ENCODE measurements at regions not wholly inside any gene's neighbourhood (a gene's known extent, or its start where the extent isn't known, plus 50 kb on each side); places are given as distances from the start of the nearest gene placed in this dataset.

DNA sequence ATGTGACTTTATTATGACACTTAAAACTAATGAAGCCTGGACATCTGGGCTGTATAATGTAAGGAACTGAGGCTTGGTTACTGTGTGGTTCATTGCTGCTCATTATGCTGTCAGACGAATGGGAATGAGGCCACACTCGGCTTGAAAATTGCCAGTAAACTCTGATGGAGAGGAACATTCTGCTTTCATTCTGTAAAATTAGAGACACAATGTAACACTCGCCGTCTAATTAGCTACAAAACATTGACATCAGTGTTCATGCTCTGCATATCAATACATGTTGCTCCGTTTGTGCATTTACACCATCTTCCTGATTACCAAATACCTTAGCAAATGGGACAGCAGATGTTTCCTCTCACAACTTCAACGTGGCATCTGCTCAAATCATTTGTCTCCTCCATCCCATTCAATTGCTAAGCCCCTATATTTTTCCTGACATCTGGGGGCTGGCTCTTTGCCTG lies 133.0 kb downstream of the SLC28A3 start:
- Histone ChIP-seq H3K4me2 (ENCODE audit: insufficient read depth, low read length) (no peak overlapping the region), H3K27ac (ENCODE audit: insufficient read depth, low read depth, low read length) (no peak overlapping the region), H3K9ac (replicated peaks; ENCODE audit: extremely low read depth, insufficient read depth, low read length) (no peak overlapping the region), H3K4me3 (replicated peaks in 1 of 3; ENCODE audit: insufficient read depth in 1 of 3, low read depth in 1 of 3, low read length in 3 of 3) (no peak overlapping the region), H2AFZ (ENCODE audit: low read depth, low read length) (no peak overlapping the region), H3K4me1 (ENCODE audit: control insufficient read depth, extremely low read depth, insufficient read depth, low read length) (no peaks in the 10 kb centered on the region), H3K36me3 (ENCODE audit: control insufficient read depth in 2 of 2, extremely low read depth in 1 of 2, insufficient read depth in 2 of 2, low read length in 2 of 2) (no peaks in the 10 kb centered on the region), H4K20me1 (replicated peaks; ENCODE audit: control insufficient read depth, extremely low read depth, insufficient read depth, low read length) (no peaks in the 10 kb centered on the region), H3K27me3 (ENCODE audit: control insufficient read depth in 2 of 2, insufficient read depth in 2 of 2, low read length in 2 of 2) (peaks cover 0 to 2% of the 10 kb centered on the region in 2 experiments), H3K79me2 (ENCODE audit: control insufficient read depth, insufficient read depth, low read length) (no peaks in the 10 kb centered on the region), H3K9me1 (replicated peaks; ENCODE audit: control insufficient read depth, extremely low read depth, insufficient read depth, low read length) (no peaks in the 10 kb centered on the region), H3K9me3 (replicated peaks; ENCODE audit: control insufficient read depth, insufficient read depth, low read length) (no peaks in the 10 kb centered on the region)
- DNase-seq (ENCODE audit: low read depth, low spot score): no peak
- ChIA-PET CTCF (interaction anchor here (1.1 to 1.6 kb wide), 3 partner anchors 14 to 68 kb away, joined by 3 to 8 read pairs (median 3); no protein-coding TSS in a partner anchor), POLR2A (no interaction called here)
- no peak for FAIRE-seq
- BruUV-seq (replicated peaks): no TSS peak
- intact Hi-C loops (cut with micrococcal nuclease): no loop called here
- TF ChIP-seq EZH2 (IDR thresholded peaks at IDR 0.05; ENCODE audit: borderline replicate concordance, low read depth, low read length, severe bottlenecking): no peak
- no peak for TF ChIP-seq MYC (IDR thresholded peaks at IDR 0.05; ENCODE audit: low read depth, low read length)
- no peak for TF ChIP-seq POLR2AphosphoS5 (IDR thresholded peaks at IDR 0.05; ENCODE audit: insufficient read depth, low read depth, low read length)
- TF ChIP-seq GATA2 (IDR thresholded peaks at IDR 0.05; ENCODE audit: insufficient read depth, insufficient read length, low read depth, low read length): no peak
- no peak for TF ChIP-seq POLR2A (IDR thresholded peaks at IDR 0.05; ENCODE audit: low read depth, low read length)
- TF ChIP-seq MAX (IDR thresholded peaks at IDR 0.05; ENCODE audit: insufficient read depth, insufficient read length): no peak
- TF ChIP-seq FOS (IDR thresholded peaks at IDR 0.05; ENCODE audit: borderline replicate concordance, insufficient read depth, low read length): no peak
- TF ChIP-seq, protein P1, sequence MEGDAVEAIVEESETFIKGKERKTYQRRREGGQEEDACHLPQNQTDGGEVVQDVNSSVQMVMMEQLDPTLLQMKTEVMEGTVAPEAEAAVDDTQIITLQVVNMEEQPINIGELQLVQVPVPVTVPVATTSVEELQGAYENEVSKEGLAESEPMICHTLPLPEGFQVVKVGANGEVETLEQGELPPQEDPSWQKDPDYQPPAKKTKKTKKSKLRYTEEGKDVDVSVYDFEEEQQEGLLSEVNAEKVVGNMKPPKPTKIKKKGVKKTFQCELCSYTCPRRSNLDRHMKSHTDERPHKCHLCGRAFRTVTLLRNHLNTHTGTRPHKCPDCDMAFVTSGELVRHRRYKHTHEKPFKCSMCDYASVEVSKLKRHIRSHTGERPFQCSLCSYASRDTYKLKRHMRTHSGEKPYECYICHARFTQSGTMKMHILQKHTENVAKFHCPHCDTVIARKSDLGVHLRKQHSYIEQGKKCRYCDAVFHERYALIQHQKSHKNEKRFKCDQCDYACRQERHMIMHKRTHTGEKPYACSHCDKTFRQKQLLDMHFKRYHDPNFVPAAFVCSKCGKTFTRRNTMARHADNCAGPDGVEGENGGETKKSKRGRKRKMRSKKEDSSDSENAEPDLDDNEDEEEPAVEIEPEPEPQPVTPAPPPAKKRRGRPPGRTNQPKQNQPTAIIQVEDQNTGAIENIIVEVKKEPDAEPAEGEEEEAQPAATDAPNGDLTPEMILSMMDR (IDR thresholded peaks at IDR 0.05; ENCODE audit: extremely low read depth in 1 of 2, insufficient read depth in 1 of 2, low read depth in 1 of 2, low read length in 2 of 2): no peak
- TF ChIP-seq JUN (IDR thresholded peaks at IDR 0.05; ENCODE audit: borderline replicate concordance, insufficient read depth, insufficient read length, low read depth): no peak
- dilution Hi-C loops (cut with MboI; ENCODE audit: extremely low pct_ligation_motif_present, low sequenced_read_pairs): no loop called here

Data from endothelial cell of umbilical vein (primary cell).